Osteoblast (primary cell): ENCODE measurements at regions not wholly inside any gene's neighbourhood (a gene's known extent, or its start where the extent isn't known, plus 50 kb on each side); places are given as distances from the start of the nearest gene placed in this dataset.

Experiments used
- DNase-seq: peaks from one replicate; pipeline ENCODE4 v3.0.0; 2011; ENCODE audit warnings: low spot score, mixed read lengths; ENCODE audit not compliant: insufficient read length; ENCODE audit errors: missing footprints
- H2AFZ ChIP-seq: 2 replicates; pipeline ENCODE4 v1.6.0; 2011; ENCODE audit warnings: mild to moderate bottlenecking, low read length
- H3K27ac ChIP-seq: 2 replicates; pipeline ENCODE4 v1.5.1; 2011; ENCODE audit warnings: mild to moderate bottlenecking, low read depth, low read length, moderate library complexity
- H3K27me3 ChIP-seq: 2 replicates; pipeline ENCODE4 v1.6.0; 2012; ENCODE audit warnings: mild to moderate bottlenecking, control low read depth, inconsistent platforms, low read length, moderate library complexity; ENCODE audit not compliant: insufficient read depth
- H3K36me3 ChIP-seq: 2 replicates; pipeline ENCODE4 v1.5.1; 2011; ENCODE audit warnings: mild to moderate bottlenecking, low read length, control low read depth, moderate library complexity; ENCODE audit not compliant: insufficient read depth
- H3K4me1 ChIP-seq: 2 replicates; pipeline ENCODE4 v1.5.1; 2011; ENCODE audit warnings: mild to moderate bottlenecking, low read length, control low read depth, moderate library complexity; ENCODE audit not compliant: insufficient read depth
- H3K4me2 ChIP-seq: 2 replicates; pipeline ENCODE4 v1.6.0; 2011; ENCODE audit warnings: mild to moderate bottlenecking, low read length; ENCODE audit not compliant: insufficient read depth
- H3K4me3 ChIP-seq: fragments of 200-600 bp; sonication (generic); 3 replicates; pipeline ENCODE4 v1.5.1; 2012; ENCODE audit warnings: mild to moderate bottlenecking, low read length, inconsistent platforms; ENCODE audit not compliant: insufficient read depth
- H3K79me2 ChIP-seq: 2 replicates; pipeline ENCODE4 v1.6.0; 2012; ENCODE audit warnings: mild to moderate bottlenecking, low read length, control low read depth, inconsistent platforms; ENCODE audit not compliant: insufficient read depth
- H3K9me3 ChIP-seq: 2 replicates; pipeline ENCODE4 v1.5.1; 2011; ENCODE audit warnings: low read depth, low read length, control low read depth
- H4K20me1 ChIP-seq: 2 replicates; pipeline ENCODE4 v1.6.0; 2012; ENCODE audit warnings: mild to moderate bottlenecking, low read length, control low read depth; ENCODE audit not compliant: insufficient read depth
- CTCF ChIP-seq: IDR thresholded peaks from 2 replicates; pipeline ENCODE4 v1.5.1; 2011; ENCODE audit warnings: mild to moderate bottlenecking, low read depth, low read length, moderate library complexity; ENCODE audit errors: extremely low read depth

DNA sequence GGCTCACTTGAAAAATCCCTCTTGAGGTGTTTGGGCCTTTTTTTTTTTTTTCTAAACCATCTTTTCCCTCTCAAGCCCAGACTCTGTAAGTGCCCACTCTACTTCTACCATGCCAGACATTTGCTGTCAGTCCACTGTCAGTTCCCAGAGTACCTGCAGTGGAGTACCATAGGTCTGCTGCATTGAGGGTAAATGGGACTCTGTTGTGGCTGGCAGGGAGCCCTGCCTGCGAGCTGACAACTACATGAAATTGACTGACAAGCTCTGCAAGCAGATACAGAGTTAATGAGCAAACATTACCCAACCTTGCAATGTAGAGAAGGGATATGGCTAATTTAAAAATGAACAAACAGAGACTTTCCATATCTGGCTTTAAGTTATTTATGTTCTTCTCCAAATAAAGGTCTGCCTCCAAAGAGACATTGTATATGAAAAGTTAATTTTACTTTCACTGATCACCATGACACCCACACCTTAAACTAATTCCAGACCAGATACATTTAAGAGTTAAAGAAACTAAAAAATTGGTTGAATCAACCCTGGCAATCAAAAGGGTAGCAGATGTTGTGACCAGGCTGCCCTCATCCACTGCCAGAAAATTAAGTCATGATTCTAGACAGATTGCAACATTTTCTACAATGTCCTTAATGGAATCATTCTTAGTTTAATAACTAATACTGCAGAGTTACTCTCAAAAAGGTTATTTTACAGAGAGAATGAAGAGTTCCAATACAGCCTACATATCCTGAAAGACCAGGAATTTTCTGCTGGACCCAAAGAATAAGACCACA lies 100.4 kb upstream of the PAM start:
- no peak overlapping the region for H2AFZ ChIP-seq
- no peaks in the 10 kb centered on the region for H3K9me3 ChIP-seq
- no peaks in the 10 kb centered on the region for H3K36me3 ChIP-seq
- H3K27me3 ChIP-seq: no peaks in the 10 kb centered on the region
- H3K79me2 ChIP-seq: no peaks in the 10 kb centered on the region
- no peak for DNase-seq
- no peak overlapping the region for H3K4me3 ChIP-seq
- H3K4me1 ChIP-seq: peaks cover 8% of the 10 kb centered on the region
- no peak overlapping the region for H3K4me2 ChIP-seq
- no peak overlapping the region for H3K27ac ChIP-seq
- no peak for TF ChIP-seq CTCF
- no peaks in the 10 kb centered on the region for H4K20me1 ChIP-seq

GRCh38 chr5:102659151-102659550 lies 96.0 kb upstream of the PAM start:
- DNase-seq: no peak
- TF ChIP-seq CTCF: no peak
- H3K9me3 ChIP-seq: no peaks in the 10 kb centered on the region

GRCh38 chr5:102660111-102660510 lies 95.0 kb upstream of the PAM start:
- Histone ChIP-seq H3K36me3 (no peaks in the 10 kb centered on the region), H3K4me1 (peaks cover 11% of the 10 kb centered on the region), H3K4me2 (no peak overlapping the region), H3K9me3 (no peaks in the 10 kb centered on the region), H3K79me2 (no peaks in the 10 kb centered on the region), H3K27me3 (no peaks in the 10 kb centered on the region), H4K20me1 (no peaks in the 10 kb centered on the region), H3K4me3 (no peak overlapping the region), H2AFZ (no peak overlapping the region), H3K27ac (no peak overlapping the region)
- DNase-seq: no peak
- no peak for TF ChIP-seq CTCF

More at GRCh38 chr5:102659151-102659550, 96.0 kb upstream of the PAM start:
- no peak overlapping the region for H2AFZ ChIP-seq
- no peaks in the 10 kb centered on the region for H3K36me3 ChIP-seq
- no peaks in the 10 kb centered on the region for H3K79me2 ChIP-seq
- H3K27me3 ChIP-seq: no peaks in the 10 kb centered on the region
- no peak overlapping the region for H3K27ac ChIP-seq
- no peak overlapping the region for H3K4me3 ChIP-seq
- H3K4me2 ChIP-seq: no peak overlapping the region
- no peaks in the 10 kb centered on the region for H4K20me1 ChIP-seq
- peaks cover 4% of the 10 kb centered on the region for H3K4me1 ChIP-seq

- TF ChIP-seq CTCF: no peak
- DNase-seq: peak; percentile 25
Observed at GRCh38 chr5:102663749-102664530, 91.2 kb upstream of the PAM start.

More at GRCh38 chr5:102663749-102664530, 91.2 kb upstream of the PAM start:
- Histone ChIP-seq H3K4me1 (peaks cover 13% of the 10 kb centered on the region), H3K36me3 (no peaks in the 10 kb centered on the region), H2AFZ (peak overlapping the region; percentile 25), H3K9me3 (no peaks in the 10 kb centered on the region), H3K79me2 (no peaks in the 10 kb centered on the region), H3K4me2 (peak overlapping the region; percentile 63), H3K27ac (no peak overlapping the region), H3K27me3 (peaks cover 3% of the 10 kb centered on the region), H3K4me3 (peak overlapping the region; percentile 5), H4K20me1 (no peaks in the 10 kb centered on the region)
